NCI-H345 (cell line): ENCODE measurements at regions not wholly inside any gene's neighbourhood (a gene's known extent, or its start where the extent isn't known, plus 50 kb on each side); places are given as distances from the start of the nearest gene placed in this dataset.
"Not testable (repeated sequence)": the region's sequence is repeated elsewhere in the genome, so short reads cannot be mapped to it uniquely, and the experiment has no call there.

Experiments used
- DNase-seq: peaks from one replicate; lab custom pipeline; 2025; lab: John Stamatoyannopoulos, UW

GRCh38 chr6:121694389-121694788 lies 258.9 kb downstream of the GJA1 start:
- no peak for DNase-seq

DNA sequence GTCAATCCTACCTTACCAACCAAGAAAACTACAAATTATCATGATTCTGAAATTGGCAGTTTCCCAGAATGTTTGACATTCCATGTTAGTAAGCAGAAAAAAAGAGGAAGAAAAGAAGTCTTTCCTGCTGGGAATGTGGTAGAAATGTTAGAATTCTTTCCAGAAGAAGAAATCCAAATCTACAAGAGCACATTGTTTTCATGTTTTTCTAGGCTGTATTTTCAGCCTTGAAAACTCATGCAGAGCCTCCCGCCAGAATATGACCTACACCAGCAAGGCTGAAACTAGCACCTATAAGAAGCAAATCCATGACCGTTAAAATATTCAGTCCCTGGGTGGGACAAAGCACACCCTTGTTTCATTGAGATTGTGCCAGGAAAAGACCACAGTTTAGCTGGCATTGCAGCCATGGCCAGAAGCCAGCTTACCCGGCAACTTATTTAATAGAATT lies 259.4 kb downstream of the GJA1 start:
- DNase-seq: no peak

DNA sequence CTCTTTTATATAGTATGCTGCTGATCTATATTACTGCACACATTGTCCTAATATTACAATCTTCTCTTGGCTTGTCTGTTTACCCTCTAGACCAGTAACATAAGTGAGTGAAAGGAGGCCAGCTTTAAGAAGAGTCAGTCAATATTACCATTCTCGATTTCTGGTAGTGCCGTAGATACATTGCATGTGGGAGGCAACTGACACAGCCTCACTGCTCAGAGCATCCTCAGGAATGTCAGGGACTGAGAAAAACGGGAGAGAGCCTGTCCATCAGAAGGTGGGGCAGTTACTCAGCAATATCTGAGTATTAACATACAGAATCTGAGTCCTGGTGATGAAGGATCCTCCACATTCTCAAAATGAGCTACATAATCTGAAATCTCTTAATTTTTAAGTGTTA lies 259.9 kb downstream of the GJA1 start:
- no peak for DNase-seq

DNA sequence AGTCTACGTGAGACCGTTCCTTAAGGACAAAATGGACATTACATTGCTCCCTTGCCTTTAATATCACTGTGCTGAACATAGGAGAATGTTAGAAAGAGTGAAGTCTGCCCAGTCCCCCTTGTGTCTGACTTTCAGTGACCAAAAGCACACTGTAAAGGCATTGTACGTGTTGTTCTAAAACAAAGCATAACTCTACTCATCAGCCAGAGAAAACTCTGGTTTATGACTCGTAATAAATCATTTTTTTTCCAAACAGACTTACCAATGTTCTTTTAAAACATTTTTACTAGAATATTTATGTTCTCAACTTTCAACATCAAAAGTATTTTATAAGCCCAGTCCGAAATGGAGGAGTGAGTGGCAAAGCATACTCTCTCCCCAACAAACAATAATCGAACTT lies 262.5 kb downstream of the GJA1 start:
- DNase-seq: no peak

DNA sequence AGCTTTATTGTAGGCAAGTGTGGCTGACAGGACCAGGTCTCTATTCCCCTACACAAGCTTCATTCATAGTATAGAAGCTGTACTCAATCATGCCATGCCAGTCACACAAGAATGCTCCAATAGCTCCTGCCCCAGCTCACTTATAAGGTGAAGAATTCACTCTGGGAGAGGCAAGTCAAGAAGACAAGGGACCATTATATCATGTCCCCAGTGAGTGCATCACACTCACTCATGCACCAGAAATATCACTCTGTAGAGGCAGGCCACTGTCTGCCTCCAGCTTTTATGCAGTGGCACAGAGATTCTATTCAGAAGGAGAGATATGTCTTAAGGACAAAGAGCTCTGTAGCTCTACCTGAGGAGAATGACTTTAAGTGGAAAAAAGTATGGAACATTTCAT lies 263.2 kb downstream of the GJA1 start:
- DNase-seq: no peak

DNA sequence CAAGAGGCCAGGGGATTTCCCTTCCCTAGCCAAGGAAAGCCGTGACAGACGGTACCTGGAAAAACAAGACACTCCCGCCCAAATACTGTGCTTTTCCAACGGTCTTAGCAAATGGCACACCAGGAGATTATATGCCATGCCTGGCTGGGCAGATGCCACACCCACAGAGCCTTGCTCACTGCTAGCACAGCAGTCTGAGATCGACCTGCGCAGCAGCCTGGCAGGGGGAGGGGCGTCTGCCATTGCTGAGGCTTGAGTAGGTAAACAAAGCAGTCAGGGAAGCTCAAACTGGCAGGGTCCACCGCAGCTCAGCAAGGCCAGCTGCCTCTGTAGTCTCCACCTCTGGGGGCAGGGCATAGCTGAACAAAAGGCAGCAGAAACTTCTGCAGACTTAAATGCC lies 267.7 kb downstream of the GJA1 start:
- peak; percentile 0 for DNase-seq

DNA sequence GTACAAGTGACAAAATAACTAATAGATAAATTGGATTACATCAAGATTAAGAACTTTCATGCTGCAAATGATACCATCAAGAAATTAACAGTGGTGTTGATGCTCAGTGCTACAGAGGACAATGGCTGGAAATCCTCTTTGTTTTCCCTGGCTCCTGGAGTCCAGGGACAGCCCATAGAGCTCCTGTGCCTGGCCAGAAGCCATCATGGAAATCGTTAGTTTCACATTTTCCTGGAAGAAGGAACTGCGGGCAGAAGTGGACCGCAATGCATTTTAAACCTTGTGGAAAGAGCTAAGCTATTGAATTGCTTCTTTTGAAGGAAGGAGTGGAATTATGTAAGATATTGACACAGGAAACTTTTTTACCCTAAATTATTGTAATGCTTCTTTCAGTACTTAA lies 276.0 kb downstream of the GJA1 start:
- no peak for DNase-seq

- DNase-seq: no peak
These were observed 282.2 kb downstream of the GJA1 start for GRCh38 chr6:121717686-121718085.

DNA sequence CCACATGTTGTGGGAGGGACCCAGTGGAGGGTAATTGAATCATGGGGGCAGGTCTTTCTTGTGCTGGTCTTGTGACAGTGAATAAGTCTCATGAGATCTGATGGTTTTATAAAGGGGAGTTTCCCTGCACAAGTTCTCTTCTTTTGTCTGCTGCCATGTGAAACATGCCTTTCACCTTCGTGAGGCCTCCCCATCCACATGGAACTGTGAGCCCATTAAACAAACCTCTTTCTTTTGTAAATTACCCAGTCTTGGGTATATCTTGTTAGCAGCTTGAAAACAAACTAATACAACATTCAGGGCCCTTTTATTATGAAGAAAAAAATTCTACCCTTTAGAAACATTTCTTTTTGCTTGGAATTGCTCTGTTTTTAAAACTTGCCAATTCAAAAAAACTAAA lies 285.4 kb downstream of the GJA1 start:
- DNase-seq: not testable (repeated sequence)

- no peak for DNase-seq
These were observed 288.2 kb downstream of the GJA1 start for GRCh38 chr6:121723623-121724022.

DNA sequence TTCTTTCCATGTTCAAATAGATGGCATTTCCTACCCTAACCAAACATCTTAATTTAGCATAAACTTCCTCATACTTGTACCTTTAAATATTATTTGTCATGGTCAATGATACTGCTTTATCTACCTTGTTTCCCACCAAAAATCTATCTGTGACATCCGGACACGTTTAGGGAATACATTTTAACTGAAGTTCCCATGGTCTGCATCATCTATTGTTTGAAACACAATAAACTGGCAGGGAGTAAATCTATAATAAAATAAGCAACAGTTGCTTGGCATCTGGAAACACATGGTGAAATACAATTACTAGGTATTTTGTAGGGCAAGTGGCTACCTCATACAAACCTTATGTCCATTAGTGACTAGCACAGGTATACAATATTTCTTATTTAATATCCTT lies 289.1 kb downstream of the GJA1 start:
- DNase-seq: no peak

- no peak for DNase-seq
These were observed 291.1 kb downstream of the GJA1 start for GRCh38 chr6:121726596-121726995.

DNA sequence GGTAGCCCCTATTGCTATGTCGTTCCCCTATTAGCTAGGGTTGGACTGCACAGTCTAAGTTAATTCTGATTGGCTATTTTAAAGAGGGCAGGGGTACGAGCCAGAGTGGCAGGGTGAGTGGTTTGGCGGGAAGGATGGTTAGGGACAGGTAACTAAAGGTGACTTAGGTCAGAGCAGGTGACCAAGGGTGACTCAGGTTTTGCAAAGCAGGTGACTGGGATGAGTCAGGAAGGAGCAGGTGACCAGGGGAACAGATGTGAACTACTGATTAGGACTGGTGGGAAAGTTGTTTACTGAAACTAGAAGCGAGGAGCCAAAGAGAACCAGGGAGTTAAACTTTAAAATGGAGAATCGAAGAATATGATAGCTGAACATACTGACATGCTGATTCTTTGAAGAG lies 295.2 kb downstream of the GJA1 start:
- no peak for DNase-seq

DNA sequence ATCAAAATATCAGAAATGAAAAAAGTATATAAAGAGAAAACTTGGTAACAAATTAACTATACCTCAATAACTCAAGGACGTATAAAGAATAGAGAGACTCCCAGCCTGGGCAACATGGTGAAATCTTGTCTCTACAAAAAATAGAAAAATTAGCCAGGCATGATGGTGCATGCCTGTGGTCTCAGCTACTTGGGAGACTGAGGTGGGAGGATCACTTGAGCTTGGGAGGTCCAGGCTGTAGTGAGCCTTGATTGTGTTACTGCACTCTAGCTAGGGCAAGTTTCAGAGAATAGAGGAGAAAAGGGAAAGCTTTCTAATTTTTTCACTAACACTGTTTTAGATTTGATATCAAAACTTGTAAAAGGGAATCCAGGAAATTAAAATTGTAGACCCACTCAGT lies 295.9 kb downstream of the GJA1 start:
- DNase-seq: no peak

- DNase-seq: no peak
These were observed 297.2 kb downstream of the GJA1 start for GRCh38 chr6:121732641-121733040.

DNA sequence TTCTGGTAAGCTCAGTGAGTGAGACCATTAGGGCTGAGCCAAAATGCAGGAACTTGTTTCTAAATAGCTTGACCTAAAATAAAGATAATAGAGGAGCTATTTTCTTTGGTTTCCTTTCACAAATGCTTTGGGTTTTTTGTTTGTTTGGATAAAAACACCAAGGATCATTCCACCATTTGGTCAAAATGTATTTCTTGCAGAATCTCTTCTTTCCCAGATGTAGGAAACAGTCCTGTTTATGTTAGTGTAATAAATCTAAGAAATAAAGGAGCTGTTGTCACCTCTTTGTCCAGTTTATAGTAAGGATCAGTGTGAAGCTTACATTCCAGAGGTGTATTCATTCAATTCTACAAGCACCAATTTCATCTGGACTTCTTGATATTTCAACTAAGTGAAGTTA lies 297.8 kb downstream of the GJA1 start:
- DNase-seq: no peak

DNA sequence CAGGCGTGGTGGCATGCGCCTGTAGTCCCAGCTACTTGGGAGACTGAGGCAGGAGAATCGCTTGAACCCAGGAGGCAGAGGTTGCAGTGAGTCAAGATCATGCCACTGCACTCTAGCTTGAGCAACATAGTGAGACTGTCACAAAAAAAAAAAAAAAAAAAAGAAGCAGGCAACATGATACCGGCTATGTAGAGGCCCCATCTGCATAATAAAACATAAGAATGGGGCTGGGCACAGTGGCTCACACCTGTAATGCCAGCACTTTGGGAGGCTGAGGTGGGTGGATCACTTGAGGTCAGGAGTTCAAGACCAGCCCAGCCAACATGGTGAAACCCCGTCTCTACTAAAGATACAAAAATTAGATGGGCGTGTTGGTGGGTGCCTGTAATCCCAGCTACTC lies 304.7 kb downstream of the GJA1 start:
- not testable (repeated sequence) for DNase-seq

DNA sequence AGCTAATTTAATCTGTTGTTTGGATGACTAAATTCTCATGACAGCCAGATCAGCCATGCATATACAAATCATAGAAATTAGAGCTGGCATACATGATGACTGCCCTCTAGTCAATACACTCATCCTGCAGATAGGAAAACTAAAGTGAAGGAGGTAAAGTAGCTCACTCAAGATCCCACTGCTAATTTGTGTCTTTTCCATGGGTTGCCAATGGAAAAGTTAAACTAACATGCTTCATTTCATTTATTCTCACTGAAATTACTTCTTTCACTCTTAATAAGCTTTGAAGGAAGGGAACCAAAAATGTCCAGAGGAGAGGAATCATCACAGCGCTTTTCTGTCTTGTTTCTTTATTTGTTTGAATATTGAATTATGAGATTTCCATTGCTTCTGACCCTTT lies 308.2 kb downstream of the GJA1 start:
- DNase-seq: no peak

GRCh38 chr6:121748376-121748775 lies 312.9 kb downstream of the GJA1 start:
- no peak for DNase-seq

GRCh38 chr6:121748850-121749249 lies 313.4 kb downstream of the GJA1 start:
- no peak for DNase-seq

DNA sequence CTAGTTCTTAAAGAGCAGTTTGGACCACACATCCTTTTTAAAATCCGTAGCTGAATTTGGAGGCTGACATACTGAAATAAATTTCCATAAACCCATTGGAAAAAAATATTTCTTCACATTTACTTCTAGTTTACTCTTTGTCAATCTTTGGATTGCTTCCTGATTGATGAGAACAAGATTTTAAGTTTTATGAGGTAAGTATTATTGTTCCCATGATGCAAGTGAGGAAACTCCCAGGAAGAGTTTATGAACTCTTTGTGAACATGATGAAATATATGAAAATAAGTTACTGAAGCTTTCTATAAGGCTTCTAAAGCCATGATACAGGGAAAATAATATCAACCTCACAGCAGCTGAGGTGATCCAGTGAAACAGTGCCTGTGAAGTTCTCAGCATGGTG lies 320.0 kb downstream of the GJA1 start:
- no peak for DNase-seq

GRCh38 chr6:121756666-121757065 lies 321.2 kb downstream of the GJA1 start:
- no peak for DNase-seq

DNA sequence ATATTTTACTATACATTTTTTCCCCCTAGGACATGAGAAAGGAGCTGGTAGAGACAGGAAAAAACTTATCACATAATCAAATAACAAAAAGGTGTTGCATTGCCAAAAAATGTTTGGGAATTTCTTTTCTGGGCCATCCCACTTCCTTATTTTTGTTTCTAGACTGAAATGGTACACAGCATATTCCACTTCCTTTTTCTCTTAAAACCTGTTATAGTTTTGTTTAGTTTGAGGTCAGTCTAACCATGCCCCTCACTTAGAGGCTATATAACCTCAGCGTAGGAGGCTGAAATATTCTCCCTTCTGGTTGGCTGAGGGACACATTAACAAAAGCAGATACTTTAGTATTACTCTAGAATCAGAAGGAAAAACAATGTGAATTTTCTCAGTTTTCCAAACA lies 323.9 kb downstream of the GJA1 start:
- DNase-seq: no peak

- no peak for DNase-seq
These were observed 324.7 kb downstream of the GJA1 start for GRCh38 chr6:121760191-121760590.

- DNase-seq: no peak
These were observed 325.3 kb downstream of the GJA1 start for GRCh38 chr6:121760745-121761144.
